ENCODE measurements at regions not wholly inside any gene's neighbourhood (a gene's known extent, or its start where the extent isn't known, plus 50 kb on each side); places are given as distances from the start of the nearest gene placed in this dataset.

DNA sequence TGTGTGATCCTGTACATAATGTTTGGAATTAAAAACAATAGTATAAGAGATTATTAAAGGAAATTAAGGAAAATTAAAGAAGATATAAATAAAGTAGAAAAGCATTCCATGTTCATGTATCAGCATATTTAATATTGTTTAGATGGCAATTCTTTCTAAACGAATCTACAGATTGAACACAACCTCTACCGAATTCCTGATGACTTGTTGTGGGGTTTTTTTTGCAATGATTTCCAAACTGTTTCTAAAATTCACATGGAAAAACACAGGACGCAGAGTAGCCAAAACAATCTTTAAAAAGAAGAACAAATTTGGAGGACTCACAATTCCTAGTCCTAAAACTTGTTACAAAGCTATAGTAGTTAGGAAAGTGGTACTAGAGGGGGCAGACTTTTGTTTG, 573.4 kb upstream of the IGFBP3 start:
- DNase-seq (ENCODE audit: low read depth in 2 of 2), result no peak

DNA sequence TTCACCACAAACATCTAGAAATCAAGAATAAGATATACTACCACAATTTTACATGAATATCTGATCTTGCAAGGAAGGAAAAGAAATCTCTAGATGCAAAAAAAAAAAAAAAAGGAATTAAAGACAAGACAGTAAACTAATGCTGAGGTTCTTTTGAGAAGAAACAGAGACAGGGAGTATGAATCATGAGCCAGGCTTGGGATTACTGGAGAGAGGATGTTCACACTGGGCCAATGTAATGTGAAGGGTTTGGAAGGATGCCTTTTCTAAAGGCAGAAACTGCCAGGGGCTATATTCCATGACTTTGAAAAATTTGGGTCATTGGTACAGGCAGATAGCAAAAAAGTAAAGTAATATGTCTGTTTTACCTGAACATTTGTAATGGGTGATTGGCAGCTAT, 573.0 kb upstream of the IGFBP3 start:
- no peak for DNase-seq (ENCODE audit: low read depth in 2 of 2)

DNA sequence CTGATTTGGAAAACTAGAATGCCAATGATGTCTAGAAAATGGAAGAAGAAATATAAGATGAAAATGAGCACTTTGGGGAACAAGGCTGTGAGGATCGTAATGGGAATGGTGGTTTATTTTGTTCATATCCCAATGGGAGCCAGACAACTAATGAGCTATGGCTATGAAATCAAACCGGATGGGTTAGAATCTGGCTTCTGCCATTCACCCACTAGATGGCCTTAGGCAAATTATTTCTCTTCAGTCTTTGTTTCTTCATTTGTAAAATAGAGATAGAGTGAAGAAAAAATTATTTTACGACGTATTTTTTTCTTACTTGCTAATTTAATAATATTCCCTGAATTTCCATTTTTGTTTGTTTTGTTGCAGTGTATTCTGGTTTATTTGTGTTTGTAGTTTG, 572.1 kb upstream of the IGFBP3 start:
- no peak for DNase-seq (ENCODE audit: low read depth in 2 of 2)

DNA sequence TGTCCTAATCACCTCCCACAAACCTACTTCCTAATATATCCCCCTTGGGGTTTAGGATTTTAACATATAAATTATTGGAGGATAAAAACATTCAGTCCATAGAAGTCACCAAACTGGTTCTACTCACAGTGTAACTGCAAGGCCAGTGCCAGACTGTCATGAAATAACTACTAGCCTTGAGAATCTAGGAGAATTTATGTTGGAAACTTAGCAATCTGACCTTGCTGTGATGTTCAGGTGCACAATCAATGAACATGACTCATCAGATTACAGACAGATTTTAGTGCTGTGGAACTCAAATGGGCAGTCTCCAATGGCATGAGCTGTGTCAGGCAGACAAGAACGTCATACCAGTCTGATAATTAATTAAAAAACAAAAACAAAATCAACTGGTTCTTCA, 571.4 kb upstream of the IGFBP3 start:
- DNase-seq (ENCODE audit: low read depth in 2 of 2), result no peak

DNA sequence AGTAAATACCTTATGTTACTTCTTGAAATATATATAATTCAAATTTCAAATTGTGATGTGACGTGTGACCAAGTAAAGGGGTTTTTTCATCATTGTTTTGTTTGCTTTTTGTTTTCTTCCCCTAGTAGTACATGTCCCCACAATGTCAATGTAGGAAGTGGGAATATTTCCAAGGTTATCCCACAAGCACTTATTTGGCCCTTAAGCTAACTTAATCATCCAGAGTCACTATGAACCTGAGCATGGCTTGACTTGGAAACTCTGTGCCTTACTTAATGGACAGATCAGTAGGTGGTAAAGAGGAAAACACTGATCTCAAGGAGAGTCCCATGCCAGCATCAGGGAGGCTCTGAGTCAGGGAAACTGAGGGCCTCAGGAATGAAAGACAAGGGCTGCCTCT, 569.3 kb upstream of the IGFBP3 start:
- DNase-seq (ENCODE audit: low read depth in 2 of 2), result no peak

DNA sequence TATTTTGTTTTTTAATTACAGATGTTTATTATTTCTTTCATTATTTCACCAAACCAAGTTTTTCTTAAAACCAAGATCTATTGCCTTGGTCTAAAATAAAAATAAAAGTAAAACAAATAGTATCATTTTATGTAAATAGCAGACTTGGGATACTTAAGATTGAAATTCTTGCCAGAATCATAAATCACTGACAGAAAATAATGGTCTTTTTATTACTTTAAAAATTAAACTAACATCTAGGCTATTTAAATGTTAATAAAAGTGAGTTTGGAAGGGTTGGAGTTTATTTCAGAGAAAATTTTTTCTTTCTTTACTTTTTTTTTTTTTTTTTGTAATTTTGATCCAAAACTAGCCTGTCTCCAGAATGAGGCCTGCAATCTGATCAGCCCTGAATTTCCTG, 568.0 kb upstream of the IGFBP3 start:
- no peak for DNase-seq (ENCODE audit: low read depth in 2 of 2)

DNA sequence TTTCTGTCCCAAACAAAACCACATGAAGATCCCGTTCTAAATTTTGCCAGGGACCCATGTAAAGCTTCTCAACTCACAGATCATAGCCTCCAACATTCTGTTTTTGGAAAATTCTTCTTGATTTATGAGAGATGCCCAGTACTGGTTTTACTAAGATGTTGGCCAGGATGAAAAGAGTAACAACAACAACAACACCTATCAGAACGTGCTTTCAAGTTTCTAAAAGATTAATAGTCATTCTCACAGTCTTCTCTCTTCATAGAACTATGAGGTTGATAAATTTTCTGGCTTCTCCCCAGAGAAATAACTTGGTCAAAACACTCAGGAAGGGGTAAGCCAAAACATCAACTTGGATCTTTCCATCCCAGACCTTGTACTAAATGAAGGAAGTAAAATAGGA, 567.5 kb upstream of the IGFBP3 start:
- DNase-seq (ENCODE audit: low read depth in 2 of 2), result no peak

DNA sequence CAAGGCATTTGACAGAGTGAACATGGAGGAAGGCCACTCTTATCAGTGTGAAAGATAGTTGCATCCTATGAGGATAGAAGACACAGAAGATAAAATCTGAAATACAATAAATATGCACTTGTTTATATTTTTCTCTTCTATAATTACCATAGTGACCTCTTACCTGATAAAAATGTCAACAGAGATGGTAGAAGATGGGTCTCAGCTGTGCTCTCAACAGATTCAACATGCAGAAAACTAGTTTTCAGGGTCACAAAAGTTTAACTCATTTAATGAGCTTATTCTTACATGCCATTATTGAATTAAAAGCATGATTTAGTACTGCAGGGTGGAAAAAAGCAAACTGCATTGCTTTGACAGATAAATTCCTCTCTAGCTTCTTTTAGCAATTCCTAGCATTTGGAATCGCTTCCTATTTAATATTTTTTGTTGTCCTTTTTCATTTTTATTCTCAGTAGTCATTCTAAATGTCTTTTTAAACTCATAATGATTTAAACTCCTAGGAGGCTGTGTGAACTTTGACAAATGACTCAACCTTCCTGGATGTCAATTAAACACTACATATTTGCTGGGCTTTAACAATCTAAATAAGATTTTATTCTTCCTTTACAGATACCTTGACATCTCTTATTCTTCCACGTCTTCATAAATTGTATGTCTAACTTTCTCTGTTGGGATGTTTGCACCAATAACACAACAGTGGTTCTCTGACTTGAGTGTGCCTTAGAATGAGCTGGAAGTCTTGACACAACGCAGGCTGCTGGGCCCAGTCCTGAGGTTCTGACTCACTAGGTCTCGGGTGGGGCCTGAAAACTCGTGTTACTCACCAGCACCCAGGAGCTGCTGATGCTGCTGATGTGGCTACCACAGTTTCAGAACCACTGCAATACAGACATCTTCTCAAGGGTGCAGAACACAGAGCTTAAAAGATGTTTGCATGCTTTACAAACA, 565.5 kb upstream of the IGFBP3 start:
- DNase-seq (ENCODE audit: low read depth in 2 of 2), result no peak

DNA sequence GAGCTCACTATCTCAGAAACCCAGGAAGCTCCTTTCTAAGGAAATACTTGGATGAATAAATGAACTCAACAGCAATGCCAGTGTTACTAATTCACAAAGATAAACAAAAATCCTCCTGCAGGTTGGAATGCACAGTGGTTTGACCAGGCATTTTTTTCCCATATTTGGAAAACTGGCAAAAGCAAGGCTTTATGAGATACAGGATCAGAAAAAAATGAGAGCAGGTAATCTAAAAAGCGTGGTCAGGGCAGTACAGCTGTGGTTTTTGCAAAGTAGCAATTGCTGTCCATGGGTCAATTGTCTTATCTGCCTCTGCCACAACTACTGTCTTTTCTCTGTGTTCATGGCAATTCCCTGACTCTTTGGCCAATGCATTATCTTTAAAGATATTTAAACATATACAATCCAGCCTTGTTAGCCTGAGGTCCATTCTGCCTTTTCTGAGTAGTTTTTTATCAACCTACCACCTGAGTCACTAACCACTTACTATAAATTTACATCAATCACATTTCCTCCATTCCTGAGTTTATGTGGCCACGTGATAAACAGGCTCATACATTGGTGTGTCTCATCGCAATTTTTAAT, 564.5 kb upstream of the IGFBP3 start:
- no peak for DNase-seq (ENCODE audit: low read depth in 2 of 2)

DNA sequence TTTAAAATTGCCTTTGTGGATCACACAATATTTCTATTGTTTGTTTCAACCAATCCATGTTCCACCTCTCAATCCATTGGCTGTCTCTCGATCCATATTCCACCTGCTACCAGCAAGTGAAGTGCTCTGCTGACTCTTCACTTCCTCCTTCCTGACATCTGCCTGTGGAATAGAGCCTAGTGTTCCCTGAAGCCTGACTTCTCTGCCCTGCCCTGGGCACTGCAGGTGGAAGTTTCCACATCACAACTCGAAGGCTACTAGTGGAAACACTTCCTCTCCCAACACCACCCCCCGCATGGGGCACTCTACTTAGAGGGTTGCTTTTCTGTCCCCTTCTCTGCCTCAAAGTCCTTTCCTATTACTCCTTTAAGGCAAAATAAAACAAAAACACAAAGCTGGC, 563.8 kb upstream of the IGFBP3 start:
- DNase-seq (ENCODE audit: low read depth in 2 of 2), result no peak

DNA sequence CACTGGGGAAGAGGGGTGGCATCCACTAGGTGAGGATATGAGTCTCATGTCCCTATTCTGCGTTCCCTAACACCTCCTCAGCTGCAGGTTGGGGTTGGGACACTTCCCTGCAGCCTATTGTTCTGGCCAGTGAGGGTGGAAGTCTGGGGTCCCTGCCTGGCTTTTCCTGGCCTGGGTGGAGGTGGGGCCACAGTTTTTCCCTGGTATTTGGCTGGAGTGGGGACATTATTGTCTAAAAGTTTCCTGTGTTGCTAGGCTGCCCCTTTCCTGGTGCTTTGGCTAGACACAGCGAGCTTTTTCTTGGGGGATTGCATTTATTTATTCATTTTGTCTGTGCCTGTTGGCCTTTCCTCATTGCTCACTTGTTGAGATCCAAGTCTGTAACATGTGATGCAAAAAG, 559.5 kb upstream of the IGFBP3 start:
- no peak for DNase-seq (ENCODE audit: low read depth in 2 of 2)

DNA sequence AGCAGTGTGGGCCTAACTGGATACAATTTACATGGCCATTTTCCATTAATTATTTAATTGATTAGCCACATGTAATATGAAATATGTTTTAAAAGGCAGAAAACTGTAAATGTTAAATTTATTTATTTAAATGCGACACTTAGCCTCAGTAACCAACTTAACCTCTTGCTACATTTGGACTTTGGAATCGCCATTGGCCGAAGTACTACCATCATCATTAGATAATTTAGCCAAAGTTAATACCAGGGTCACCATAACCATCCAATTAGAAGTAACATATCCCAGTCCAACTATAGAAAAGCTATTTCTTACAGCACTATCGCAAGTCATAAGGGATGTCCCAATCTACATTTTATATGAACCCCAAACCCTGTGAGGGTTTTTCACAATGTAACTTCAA, 558.6 kb upstream of the IGFBP3 start:
- no peak for DNase-seq (ENCODE audit: low read depth in 2 of 2)

DNA sequence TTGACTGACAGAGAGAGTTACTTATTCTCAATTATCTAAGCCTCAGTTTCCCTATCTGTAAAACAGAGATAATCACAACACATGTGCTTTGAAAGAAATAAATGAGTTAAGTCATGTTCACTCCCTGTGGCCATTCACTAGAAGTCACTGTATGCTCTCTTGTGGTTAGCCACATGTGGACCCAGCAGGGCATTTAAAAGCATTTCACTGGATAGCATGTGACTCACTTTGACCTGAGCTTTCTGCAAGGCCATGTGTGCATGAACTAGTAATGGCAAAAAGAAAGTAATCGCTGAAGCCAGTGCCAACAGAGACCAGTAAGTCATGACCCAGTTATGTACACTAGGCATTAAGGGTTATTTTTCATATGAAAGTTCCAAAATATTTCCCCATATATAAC, 557.0 kb upstream of the IGFBP3 start:
- DNase-seq (ENCODE audit: low read depth in 2 of 2), result no peak

DNA sequence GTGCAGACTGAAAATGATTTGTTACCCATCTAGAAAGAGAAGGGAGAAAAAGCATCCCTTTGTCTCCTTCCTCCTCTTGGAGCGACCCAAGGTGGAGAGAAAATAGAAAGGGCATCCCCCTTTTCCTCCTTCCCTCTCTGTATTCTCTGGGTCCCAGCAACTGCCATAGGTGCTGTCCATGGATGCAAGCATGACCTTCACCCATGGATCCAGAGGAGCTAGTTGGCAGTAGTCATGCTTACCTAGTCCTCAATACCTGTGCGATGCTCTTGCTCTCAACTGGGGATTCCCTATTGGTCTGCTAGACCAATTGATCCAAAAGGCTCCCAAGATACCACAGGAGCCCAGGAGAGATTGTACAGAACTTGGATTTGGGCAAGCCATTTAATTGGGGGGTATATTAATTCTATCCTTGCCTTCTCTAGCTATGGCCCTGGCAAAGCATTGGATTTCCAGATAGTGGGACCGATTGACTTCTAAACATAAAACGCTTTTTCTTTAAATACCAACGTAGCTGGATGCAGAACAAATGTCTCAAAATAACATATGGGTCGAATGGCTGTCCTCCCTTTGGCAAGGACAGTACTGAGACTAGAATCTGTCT, 547.8 kb upstream of the IGFBP3 start:
- no peak for DNase-seq (ENCODE audit: low read depth in 2 of 2)

DNA sequence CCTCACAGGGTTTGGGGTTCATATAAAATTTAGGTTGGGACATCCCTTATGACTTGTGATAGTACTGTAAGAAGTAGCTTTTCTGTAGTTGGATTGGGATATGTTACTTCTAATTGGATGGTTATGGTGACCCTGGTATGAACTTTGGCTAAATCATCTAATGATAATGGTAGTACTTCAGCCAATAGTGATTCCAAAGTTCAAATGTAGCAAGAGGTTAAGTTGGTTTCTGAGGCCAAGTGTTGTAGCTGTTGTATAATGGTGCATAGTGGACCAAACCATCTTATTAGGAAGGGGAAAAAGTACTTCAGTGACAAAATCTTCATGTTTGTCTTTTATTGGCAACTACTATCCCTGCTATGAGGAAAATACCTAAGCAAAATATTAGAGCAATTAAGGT, 542.1 kb upstream of the IGFBP3 start:
- DNase-seq (ENCODE audit: low read depth in 2 of 2), result no peak

DNA sequence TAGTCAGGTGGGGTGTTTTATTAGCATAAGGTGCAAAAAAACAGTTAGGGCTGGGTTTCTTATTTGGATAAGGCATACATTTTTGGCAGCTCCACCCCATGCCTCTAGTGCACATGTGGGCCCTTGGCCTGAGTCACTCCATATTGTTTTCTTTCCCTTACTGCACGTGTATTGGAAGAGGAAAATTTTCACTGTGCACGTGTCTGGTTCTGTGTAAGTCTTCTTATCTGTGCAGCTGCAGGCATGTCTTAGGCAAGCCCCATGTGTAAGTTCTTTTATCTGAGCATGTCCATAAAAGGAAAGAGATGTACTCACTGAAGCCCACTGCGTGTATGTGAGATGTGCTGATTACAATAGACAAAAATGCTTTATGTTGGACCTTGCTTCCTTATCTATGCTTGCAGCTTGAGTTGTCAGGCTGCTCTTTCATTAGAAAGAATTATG, 540.3 kb upstream of the IGFBP3 start:
- no peak for DNase-seq (ENCODE audit: low read depth in 2 of 2)

DNA sequence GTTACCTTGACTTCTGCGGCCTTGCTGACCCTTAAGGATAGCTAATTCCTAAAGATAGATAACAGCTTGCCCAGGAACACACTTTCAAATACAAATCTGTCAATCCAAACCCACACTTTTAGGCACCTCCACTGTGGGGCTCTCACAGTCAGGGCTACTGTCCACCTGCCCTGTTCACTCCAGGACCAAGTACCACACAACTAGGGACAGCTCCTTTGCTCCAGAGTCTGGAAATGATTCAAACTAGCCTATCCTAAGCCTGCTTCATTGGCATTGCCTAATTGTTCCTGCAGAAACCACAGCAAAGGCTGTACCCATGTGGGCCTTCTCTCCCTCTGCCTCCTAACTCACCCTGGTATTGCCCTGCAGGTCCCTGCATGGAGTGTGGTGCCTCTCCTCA, 538.9 kb upstream of the IGFBP3 start:
- no peak for DNase-seq (ENCODE audit: low read depth in 2 of 2)

DNA sequence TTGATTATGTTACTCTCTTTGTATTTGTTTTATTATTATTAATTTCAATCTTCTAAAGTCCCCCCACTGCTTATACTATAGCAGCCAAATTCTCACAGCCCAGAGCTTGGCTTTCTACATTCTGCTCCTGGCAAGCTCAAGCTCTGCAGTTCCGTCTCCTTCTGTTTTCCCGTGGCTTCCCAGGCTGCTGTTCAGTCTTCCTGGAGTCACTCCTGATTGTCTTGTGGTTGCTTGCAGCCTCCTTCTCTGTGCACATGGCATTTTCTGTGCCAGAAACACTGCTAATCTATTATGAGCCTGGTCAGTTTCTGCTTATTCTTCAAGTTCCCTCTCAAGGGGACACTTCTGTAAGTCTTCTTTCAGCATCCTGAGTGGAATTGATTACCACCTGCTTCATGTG, 533.7 kb upstream of the IGFBP3 start:
- DNase-seq (ENCODE audit: low read depth in 2 of 2), result no peak

DNA sequence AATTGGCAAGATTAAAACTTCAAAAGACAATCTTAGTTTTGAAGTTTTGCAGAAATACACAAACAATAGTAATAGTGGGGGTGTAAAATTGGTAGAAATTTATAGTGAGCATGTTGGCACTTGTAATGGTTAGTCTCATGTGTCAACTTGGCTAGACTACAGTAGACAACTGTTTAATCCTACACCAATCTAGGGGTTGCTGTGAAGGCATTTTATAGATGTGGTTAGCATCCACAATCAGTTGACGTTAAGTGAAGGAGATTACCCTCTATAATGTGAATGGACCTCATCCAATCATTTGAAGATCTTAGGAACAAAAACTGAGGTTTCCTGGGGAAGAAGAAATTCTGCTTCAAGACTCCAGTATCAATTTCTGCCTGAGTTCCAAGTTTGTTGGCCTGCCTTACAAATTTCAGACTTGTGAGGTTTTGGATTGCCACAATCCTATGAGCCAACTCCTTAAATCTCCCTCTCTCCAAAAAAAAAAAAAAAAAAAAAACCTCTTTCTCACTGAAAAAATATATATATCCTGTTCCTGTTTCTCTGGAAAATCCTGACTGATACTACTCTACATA, 531.6 kb upstream of the IGFBP3 start:
- no peak for DNase-seq (ENCODE audit: low read depth in 2 of 2)

DNA sequence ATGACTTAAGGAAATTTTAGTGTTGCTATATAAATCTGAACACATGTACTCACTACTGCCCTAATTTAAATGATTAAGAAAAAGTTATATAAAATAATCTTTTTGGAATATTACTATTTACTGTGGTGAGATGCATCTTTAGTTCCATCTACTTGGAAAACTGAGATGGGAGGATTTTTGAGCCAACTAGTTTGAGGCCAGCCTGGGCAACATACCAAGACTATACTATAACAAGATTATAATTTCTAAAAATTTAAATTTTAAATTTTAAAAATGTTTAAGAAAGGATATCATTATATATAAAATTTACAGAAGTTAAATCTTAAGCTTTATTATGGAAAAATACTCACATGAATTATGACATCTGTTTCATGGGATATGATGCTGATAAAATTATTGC, 530.8 kb upstream of the IGFBP3 start:
- DNase-seq (ENCODE audit: low read depth in 2 of 2), result no peak

DNA sequence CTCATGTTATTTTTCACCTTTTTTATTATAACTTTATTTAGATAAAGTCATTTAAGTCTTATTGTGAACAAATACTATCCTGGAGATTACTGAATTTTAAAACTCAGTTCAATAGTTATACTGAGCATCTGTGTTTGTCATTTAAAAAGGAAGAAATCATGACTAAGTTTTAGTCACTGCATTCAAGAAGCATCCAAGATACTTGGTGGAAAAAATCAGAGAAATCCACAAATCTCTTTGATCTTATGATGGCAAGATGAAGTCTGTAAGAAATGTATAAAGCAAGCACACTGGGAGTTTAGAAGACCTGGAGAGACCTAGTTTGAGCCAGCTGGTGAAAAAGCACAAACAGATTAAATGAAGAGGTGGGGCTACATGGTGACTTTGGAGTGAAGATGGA, 529.8 kb upstream of the IGFBP3 start:
- DNase-seq (ENCODE audit: low read depth in 2 of 2), result no peak

DNA sequence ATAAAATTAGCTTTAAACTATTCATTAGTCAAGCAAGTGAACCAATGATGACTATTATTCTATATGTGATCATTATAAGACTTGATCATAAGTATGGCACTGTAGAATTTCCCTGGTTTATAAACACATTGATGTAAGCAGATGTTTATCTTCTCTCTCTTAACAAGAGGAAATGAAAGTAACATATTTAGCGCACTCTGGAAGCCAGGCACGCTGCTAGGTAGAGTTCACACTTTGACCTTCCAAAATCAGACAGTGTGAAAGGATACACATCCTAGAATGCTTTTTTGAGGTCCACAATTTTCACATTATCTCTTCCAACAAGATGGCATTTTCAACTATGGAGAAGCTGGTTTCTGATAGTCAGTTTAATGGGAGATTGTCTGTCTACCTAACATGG, 529.4 kb upstream of the IGFBP3 start:
- DNase-seq (ENCODE audit: low read depth in 2 of 2), result no peak

DNA sequence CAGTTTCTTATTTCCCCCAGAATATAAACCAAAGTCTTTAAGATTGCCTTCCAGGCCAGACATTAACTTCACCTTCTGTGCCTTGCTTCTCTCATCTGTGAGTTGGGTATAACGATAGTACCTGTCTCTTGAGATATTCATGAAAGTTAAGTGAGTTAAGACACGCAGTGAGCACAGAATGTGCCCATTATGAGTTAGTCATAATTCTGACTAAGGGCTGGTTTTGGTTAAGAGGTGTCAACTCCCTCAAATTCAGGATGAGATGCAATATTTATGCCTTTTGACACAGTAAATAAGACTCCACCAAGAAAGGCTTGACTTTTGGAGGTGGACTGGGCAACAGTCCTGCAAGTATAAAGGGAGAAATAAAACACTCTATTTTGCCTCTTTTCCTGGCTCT, 528.7 kb upstream of the IGFBP3 start:
- no peak for DNase-seq (ENCODE audit: low read depth in 2 of 2)

Data from stimulated activated CD8-positive, alpha-beta memory T cell treated with anti-CD3 and anti-CD28 coated beads, Interleukin-15, amount 100 ng/mL, for 48 hours (primary cell).